Upper lobe of left lung (tissue), 4 donors: ENCODE measurements at regions not wholly inside any gene's neighbourhood (a gene's known extent, or its start where the extent isn't known, plus 50 kb on each side); places are given as distances from the start of the nearest gene placed in this dataset.

Source experiments
- POLR2AphosphoS5 ChIP-seq, 2 donors: sonication (generic); formaldehyde crosslinking; IDR thresholded peaks; one replicate each; pipeline ENCODE4 v1.5.1; 2017; ENCODE audit warnings: antibody characterized with exemption in 2 of 2
- TF ChIP-seq, protein P1 (sequence below), 6 experiments: fragments of 450-650 bp in 4 of 6; fragments of 200-600 bp in 2 of 6; sonication (generic) in 2 of 6; IDR thresholded peaks; one replicate each; pipeline ENCODE4 v1.5.1; 2016 to 2019; ENCODE audit warnings: antibody characterized with exemption in 6 of 6

DNA sequence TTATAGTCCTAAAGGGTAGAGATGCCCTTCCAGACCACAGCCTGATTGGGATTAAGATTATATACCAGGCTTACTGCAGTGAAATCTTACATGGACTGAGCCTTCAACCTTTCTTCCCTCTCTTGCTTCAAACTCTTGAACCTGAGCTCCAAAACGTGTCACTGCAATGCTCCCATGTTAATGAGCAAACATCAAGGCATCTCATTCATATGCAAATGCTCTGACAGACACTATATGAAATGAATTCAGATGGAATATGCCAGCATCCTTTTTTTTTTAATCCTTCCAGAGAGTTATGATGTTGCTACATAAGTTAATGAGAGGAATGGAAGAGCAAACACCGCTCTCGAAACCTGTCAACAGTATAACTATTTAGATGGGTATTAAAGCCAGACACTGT is 611.9 kb upstream of the CDH11 start:
- TF ChIP-seq, protein P1, sequence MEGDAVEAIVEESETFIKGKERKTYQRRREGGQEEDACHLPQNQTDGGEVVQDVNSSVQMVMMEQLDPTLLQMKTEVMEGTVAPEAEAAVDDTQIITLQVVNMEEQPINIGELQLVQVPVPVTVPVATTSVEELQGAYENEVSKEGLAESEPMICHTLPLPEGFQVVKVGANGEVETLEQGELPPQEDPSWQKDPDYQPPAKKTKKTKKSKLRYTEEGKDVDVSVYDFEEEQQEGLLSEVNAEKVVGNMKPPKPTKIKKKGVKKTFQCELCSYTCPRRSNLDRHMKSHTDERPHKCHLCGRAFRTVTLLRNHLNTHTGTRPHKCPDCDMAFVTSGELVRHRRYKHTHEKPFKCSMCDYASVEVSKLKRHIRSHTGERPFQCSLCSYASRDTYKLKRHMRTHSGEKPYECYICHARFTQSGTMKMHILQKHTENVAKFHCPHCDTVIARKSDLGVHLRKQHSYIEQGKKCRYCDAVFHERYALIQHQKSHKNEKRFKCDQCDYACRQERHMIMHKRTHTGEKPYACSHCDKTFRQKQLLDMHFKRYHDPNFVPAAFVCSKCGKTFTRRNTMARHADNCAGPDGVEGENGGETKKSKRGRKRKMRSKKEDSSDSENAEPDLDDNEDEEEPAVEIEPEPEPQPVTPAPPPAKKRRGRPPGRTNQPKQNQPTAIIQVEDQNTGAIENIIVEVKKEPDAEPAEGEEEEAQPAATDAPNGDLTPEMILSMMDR (IDR thresholded peaks at IDR 0.05), result no peak
- TF ChIP-seq POLR2AphosphoS5 (IDR thresholded peaks at IDR 0.05), result no peak
